ENCODE measurements at regions not wholly inside any gene's neighbourhood (a gene's known extent, or its start where the extent isn't known, plus 50 kb on each side); places are given as distances from the start of the nearest gene placed in this dataset.

- TF ChIP-seq POLR2AphosphoS5 (IDR thresholded peaks at IDR 0.05; ENCODE audit: low read depth, low read length): no peak
- TF ChIP-seq, protein P1, sequence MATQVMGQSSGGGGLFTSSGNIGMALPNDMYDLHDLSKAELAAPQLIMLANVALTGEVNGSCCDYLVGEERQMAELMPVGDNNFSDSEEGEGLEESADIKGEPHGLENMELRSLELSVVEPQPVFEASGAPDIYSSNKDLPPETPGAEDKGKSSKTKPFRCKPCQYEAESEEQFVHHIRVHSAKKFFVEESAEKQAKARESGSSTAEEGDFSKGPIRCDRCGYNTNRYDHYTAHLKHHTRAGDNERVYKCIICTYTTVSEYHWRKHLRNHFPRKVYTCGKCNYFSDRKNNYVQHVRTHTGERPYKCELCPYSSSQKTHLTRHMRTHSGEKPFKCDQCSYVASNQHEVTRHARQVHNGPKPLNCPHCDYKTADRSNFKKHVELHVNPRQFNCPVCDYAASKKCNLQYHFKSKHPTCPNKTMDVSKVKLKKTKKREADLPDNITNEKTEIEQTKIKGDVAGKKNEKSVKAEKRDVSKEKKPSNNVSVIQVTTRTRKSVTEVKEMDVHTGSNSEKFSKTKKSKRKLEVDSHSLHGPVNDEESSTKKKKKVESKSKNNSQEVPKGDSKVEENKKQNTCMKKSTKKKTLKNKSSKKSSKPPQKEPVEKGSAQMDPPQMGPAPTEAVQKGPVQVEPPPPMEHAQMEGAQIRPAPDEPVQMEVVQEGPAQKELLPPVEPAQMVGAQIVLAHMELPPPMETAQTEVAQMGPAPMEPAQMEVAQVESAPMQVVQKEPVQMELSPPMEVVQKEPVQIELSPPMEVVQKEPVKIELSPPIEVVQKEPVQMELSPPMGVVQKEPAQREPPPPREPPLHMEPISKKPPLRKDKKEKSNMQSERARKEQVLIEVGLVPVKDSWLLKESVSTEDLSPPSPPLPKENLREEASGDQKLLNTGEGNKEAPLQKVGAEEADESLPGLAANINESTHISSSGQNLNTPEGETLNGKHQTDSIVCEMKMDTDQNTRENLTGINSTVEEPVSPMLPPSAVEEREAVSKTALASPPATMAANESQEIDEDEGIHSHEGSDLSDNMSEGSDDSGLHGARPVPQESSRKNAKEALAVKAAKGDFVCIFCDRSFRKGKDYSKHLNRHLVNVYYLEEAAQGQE (IDR thresholded peaks at IDR 0.05; ENCODE audit: insufficient read depth in 1 of 2, low read depth in 2 of 2, low read length in 2 of 2): no peak
Observed at GRCh38 chr16:54375071-54375470, 88.5 kb upstream of the IRX3 start.
